Neuronal stem cell (in vitro differentiated cells): ENCODE measurements at regions not wholly inside any gene's neighbourhood (a gene's known extent, or its start where the extent isn't known, plus 50 kb on each side); places are given as distances from the start of the nearest gene placed in this dataset.
"Not testable (repeated sequence)": the region's sequence is repeated elsewhere in the genome, so short reads cannot be mapped to it uniquely, and the experiment has no call there.

Experiments
- DNase-seq: peaks from one replicate; pipeline ENCODE4 v3.0.0-alpha.2; 2013; ENCODE audit warnings: low spot score
- H2AFZ ChIP-seq: one replicate; pipeline ENCODE4 v1.6.1; 2013; ENCODE audit warnings: mild to moderate bottlenecking, low read length, inconsistent platforms
- H2AK5ac ChIP-seq: 2 replicates; pipeline ENCODE4 v1.6.1; 2013; ENCODE audit warnings: low read depth, mild to moderate bottlenecking, inconsistent platforms, low read length, moderate library complexity, mixed read lengths
- H2BK120ac ChIP-seq: 2 replicates; pipeline ENCODE4 v1.6.1; 2013; ENCODE audit warnings: low read depth, mild to moderate bottlenecking, inconsistent platforms, low read length, moderate library complexity, mixed read lengths
- H2BK12ac ChIP-seq: one replicate; pipeline ENCODE4 v1.6.1; 2013; ENCODE audit warnings: low read length, inconsistent platforms
- H2BK15ac ChIP-seq: 2 replicates; pipeline ENCODE4 v1.6.1; 2013; ENCODE audit warnings: mild to moderate bottlenecking, low read length, inconsistent platforms, mixed read lengths
- H2BK5ac ChIP-seq: one replicate; pipeline ENCODE4 v1.6.1; 2013; ENCODE audit warnings: inconsistent platforms, mild to moderate bottlenecking, low read length, moderate library complexity
- H3K14ac ChIP-seq: one replicate; pipeline ENCODE4 v1.6.1; 2013; ENCODE audit warnings: low read length, inconsistent platforms
- H3K18ac ChIP-seq: 2 replicates; pipeline ENCODE4 v1.6.1; 2013; ENCODE audit warnings: low read length, inconsistent platforms
- H3K23ac ChIP-seq: 2 replicates; pipeline ENCODE4 v1.6.1; 2013; ENCODE audit warnings: low read depth, mild to moderate bottlenecking, mixed read lengths, low read length, inconsistent platforms; ENCODE audit not compliant: poor library complexity
- H3K27ac ChIP-seq: replicated peaks from 3 replicates; pipeline ENCODE4 v1.5.1; 2013; ENCODE audit warnings: low read length, inconsistent platforms
- H3K27me3 ChIP-seq, 3 experiments: 2 replicates each; pipeline ENCODE4 v1.6.1; 2013; ENCODE audit warnings: low read length in 3 of 3, mild to moderate bottlenecking in 2 of 3, inconsistent platforms in 1 of 3, low read depth in 1 of 3, mixed read lengths in 1 of 3, moderate library complexity in 1 of 3; ENCODE audit not compliant: control insufficient read depth in 3 of 3, insufficient read depth in 3 of 3
- H3K36me3 ChIP-seq, 2 donors: replicated peaks in 1 of 2; 2 replicates each; pipeline ENCODE4 v1.6.1; 2013; ENCODE audit warnings: low read length in 2 of 2; ENCODE audit not compliant: control insufficient read depth in 2 of 2, insufficient read depth in 2 of 2
- H3K4ac ChIP-seq: 2 replicates; pipeline ENCODE4 v1.6.1; 2013; ENCODE audit warnings: inconsistent platforms, mild to moderate bottlenecking, low read length, moderate library complexity
- H3K4me1 ChIP-seq, 2 donors: 1 replicate in 1 of 2; 2 replicates in 1 of 2; pipeline ENCODE4 v1.6.1; 2013; ENCODE audit warnings: low read length in 2 of 2, low read depth in 1 of 2; ENCODE audit not compliant: control insufficient read depth in 2 of 2, insufficient read depth in 1 of 2
- H3K4me2 ChIP-seq: one replicate; pipeline ENCODE4 v1.6.1; 2013; ENCODE audit warnings: mild to moderate bottlenecking, low read length, inconsistent platforms; ENCODE audit not compliant: insufficient read depth, poor library complexity, severe bottlenecking
- H3K4me3 ChIP-seq, 2 donors: 2 replicates each; pipeline ENCODE4 v1.5.1; 2013; ENCODE audit warnings: low read length in 2 of 2, mild to moderate bottlenecking in 2 of 2, inconsistent platforms in 1 of 2, moderate library complexity in 1 of 2
- H3K79me1 ChIP-seq: one replicate; pipeline ENCODE4 v1.6.1; 2013; ENCODE audit warnings: low read depth, mild to moderate bottlenecking, inconsistent platforms, low read length, moderate library complexity
- H3K9ac ChIP-seq: one replicate; pipeline ENCODE4 v1.6.1; 2013; ENCODE audit warnings: mild to moderate bottlenecking, low read depth, low read length, inconsistent platforms; ENCODE audit not compliant: poor library complexity
- H3K9me3 ChIP-seq, 2 donors: replicated peaks in 1 of 2; 2 replicates each; pipeline versions ENCODE3 to v1.6.1; 2013; ENCODE audit warnings: low read length in 2 of 2, mild to moderate bottlenecking in 2 of 2, inconsistent platforms in 1 of 2, low read depth in 1 of 2, mixed read lengths in 1 of 2, moderate library complexity in 1 of 2; ENCODE audit not compliant: control insufficient read depth in 2 of 2, insufficient read depth in 1 of 2
- H4K8ac ChIP-seq: one replicate; pipeline ENCODE4 v1.6.1; 2013; ENCODE audit warnings: low read depth, mild to moderate bottlenecking, inconsistent platforms, low read length, moderate library complexity
- H4K91ac ChIP-seq: one replicate; pipeline ENCODE4 v1.6.1; 2013; ENCODE audit warnings: low read length, low read depth, mild to moderate bottlenecking, inconsistent platforms; ENCODE audit not compliant: poor library complexity
- WGBS, 2 donors: extraction: QIAGEN DNeasy Blood & Tissue Kit; methylation state at CpG; one replicate each; pipeline ENCODE4 v1.1.7; 2013; ENCODE audit warnings: missing lambda C conversion rate in 2 of 2, mixed read lengths in 1 of 2; ENCODE audit not compliant: insufficient read length in 2 of 2, insufficient replicate concordance in 1 of 2; ENCODE audit errors: extremely low coverage in 2 of 2; 5-methylcytosine and 5-hydroxymethylcytosine counted together

DNA sequence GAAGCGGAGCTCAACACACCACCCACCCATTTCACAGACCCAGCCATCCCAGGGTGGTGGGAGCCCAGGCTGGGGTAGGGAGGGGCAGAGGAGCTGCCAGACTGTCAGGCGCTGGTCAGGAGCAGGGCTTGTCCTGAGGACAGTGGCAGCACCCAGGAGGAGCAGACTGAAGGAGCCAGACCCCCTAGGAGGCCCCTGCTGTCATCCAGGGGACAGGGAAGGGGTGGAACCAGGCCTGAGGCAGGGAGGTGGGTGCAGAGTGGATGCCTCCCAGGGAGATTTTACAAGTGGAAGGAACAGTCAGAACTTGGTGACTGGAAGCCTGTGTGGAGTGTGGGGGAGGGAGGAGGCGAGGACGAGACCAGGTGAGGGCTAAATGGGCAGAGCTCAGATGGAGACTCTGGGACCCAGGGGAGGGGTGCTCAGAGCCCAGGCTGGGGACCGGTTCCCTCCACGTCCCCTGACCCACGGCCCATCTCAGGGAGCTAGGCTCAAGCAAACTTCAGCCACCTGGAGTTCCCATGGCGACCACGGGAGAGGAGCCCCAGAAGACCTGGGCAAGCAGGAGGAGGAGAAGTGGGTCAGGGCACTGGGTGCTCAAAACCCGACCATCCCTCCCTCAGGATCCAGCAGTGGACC lies 215.4 kb downstream of the TBC1D2B start:
- H2BK120ac ChIP-seq, H4K8ac ChIP-seq, DNase-seq, H2BK12ac ChIP-seq, H3K9me3 ChIP-seq, H3K79me1 ChIP-seq, H3K4ac ChIP-seq, H3K23ac ChIP-seq, H4K91ac ChIP-seq, H3K36me3 ChIP-seq, H3K4me1 ChIP-seq, H3K14ac ChIP-seq, H3K4me2 ChIP-seq, H2BK5ac ChIP-seq, H3K4me3 ChIP-seq, H3K27ac ChIP-seq, H2AFZ ChIP-seq: not testable (repeated sequence)
- Histone ChIP-seq H3K27me3 (peaks cover 0 to 16% (median 2%) of the 10 kb centered on the region in 3 experiments), H2AK5ac (peak overlapping the region; percentile 84), H3K18ac (peak overlapping the region; percentile 80), H2BK15ac (peak overlapping the region; percentile 81), H3K9ac (peak overlapping the region; percentile 44)
- no CpG with 5 or more reads among the region's 10 CpGs for WGBS, 2 donors

GRCh38 chr15:77860071-77860691 lies 217.3 kb downstream of the TBC1D2B start:
- no peak overlapping the region for H2AFZ ChIP-seq
- H3K4me3 ChIP-seq = no peak overlapping the region
- no peak overlapping the region for H2BK120ac ChIP-seq
- peaks cover 1% of the 10 kb centered on the region for H3K79me1 ChIP-seq
- H3K4me2 ChIP-seq = no peak overlapping the region
- H3K23ac ChIP-seq = peak overlapping the region; percentile 61
- H3K9ac ChIP-seq = no peak overlapping the region
- peaks cover 0 to 22% (median 2%) of the 10 kb centered on the region in 3 experiments for H3K27me3 ChIP-seq
- H2BK15ac ChIP-seq = peak overlapping the region; percentile 32
- peak overlapping the region; percentile 63 for H3K14ac ChIP-seq
- no peaks in the 10 kb centered on the region for H3K36me3 ChIP-seq
- no CpG with 5 or more reads among the region's 10 CpGs for WGBS, 2 donors
- peak overlapping the region; percentile 12 for H2BK12ac ChIP-seq
- H4K91ac ChIP-seq = no peak overlapping the region
- no peak overlapping the region for H4K8ac ChIP-seq
- no peak overlapping the region for H3K27ac ChIP-seq
- no peak for DNase-seq
- H3K4ac ChIP-seq = peak overlapping the region; percentile 80
- no peaks in the 10 kb centered on the region for H3K9me3 ChIP-seq
- H2BK5ac ChIP-seq = peak overlapping the region; percentile 61
- H3K4me1 ChIP-seq = peaks cover 0 to 5% of the 10 kb centered on the region in 2 donors
- H3K18ac ChIP-seq = peak overlapping the region; percentile 85
- peak overlapping the region; percentile 93 for H2AK5ac ChIP-seq

GRCh38 chr15:77859491-77860060 lies 217.9 kb downstream of the TBC1D2B start:
- H2BK12ac ChIP-seq = no peak overlapping the region
- H3K27me3 ChIP-seq = peaks cover 0 to 22% (median 2%) of the 10 kb centered on the region in 3 experiments
- H2AFZ ChIP-seq = no peak overlapping the region
- no peak overlapping the region for H3K4me3 ChIP-seq
- H3K9ac ChIP-seq = peak overlapping the region; percentile 30
- no CpG with 5 or more reads among the region's 2 CpGs for WGBS, 2 donors
- DNase-seq = no peak
- H3K9me3 ChIP-seq = no peaks in the 10 kb centered on the region
- H3K79me1 ChIP-seq = peaks cover 1% of the 10 kb centered on the region
- H3K14ac ChIP-seq = peak overlapping the region; percentile 87
- H3K27ac ChIP-seq = no peak overlapping the region
- H3K36me3 ChIP-seq = no peaks in the 10 kb centered on the region
- peak overlapping the region; percentile 61 for H3K23ac ChIP-seq
- no peak overlapping the region for H2BK5ac ChIP-seq
- peak overlapping the region; percentile 80 for H3K4ac ChIP-seq
- H4K91ac ChIP-seq = no peak overlapping the region
- no peak overlapping the region for H3K4me2 ChIP-seq
- H2BK120ac ChIP-seq = no peak overlapping the region
- H3K4me1 ChIP-seq = peaks cover 0 to 3% of the 10 kb centered on the region in 2 donors
- peak overlapping the region; percentile 84 for H2BK15ac ChIP-seq
- H4K8ac ChIP-seq = peak overlapping the region; percentile 90
- H3K18ac ChIP-seq = peak overlapping the region; percentile 84
- H2AK5ac ChIP-seq = peak overlapping the region; percentile 93

DNA sequence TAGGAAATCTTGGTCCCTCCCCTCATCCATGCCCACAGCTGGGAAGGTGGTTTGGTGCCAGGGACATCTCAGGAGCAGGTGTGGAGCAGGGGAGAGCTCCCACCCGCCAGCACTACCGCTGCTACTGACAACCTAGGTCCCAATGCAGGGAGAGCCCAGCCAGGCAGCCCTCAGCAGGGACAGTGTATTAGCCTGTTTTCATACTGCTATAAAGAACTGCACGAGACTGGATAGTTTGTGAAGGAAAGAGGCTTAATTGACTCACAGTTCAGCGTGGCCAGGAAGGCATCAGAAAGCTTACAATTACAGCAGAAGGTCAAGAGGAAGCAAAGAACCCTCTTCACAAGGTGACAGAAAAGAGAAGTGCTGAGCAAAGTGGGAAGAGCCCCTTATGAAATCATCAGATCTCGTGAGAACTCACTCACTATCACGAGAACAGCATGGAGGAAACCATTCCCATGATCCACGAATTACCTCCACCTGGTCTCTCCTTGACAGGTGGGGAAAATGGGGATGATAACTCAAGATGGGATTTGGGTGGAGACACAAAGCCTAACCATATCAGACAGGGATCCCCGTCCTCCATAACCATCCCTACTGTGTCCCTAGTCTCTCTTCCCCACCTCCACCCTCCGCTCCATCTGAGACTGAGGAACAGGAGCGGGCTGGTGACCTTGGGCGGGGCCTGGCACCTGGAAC lies 218.6 kb downstream of the TBC1D2B start:
- WGBS, 2 donors = no CpG with 5 or more reads among the region's 11 CpGs
- H2BK120ac ChIP-seq = no peak overlapping the region

More for the DNA sequence above, 218.6 kb downstream of the TBC1D2B start:
- Histone ChIP-seq H4K91ac (no peak overlapping the region), H3K4ac (no peak overlapping the region), H2AK5ac (no peak overlapping the region), H3K4me2 (no peak overlapping the region), H3K4me1 (no peaks in the 10 kb centered on the region), H3K18ac (no peak overlapping the region), H3K14ac (no peak overlapping the region), H3K23ac (no peak overlapping the region), H4K8ac (no peak overlapping the region), H2BK5ac (no peak overlapping the region), H3K9ac (no peak overlapping the region), H3K9me3 (no peaks in the 10 kb centered on the region), H3K79me1 (peaks cover 1% of the 10 kb centered on the region), H3K4me3 (no peak overlapping the region), H2BK15ac (peak overlapping the region; percentile 84), H3K27ac (no peak overlapping the region), H2AFZ (no peak overlapping the region), H3K27me3 (peaks cover 0 to 19% (median 2%) of the 10 kb centered on the region in 3 experiments), H2BK12ac (no peak overlapping the region), H3K36me3 (no peaks in the 10 kb centered on the region)
- no peak for DNase-seq
